ENCODE measurements at regions not wholly inside any gene's neighbourhood (a gene's known extent, or its start where the extent isn't known, plus 50 kb on each side); places are given as distances from the start of the nearest gene placed in this dataset.

GRCh38 chrX:6906608-6907007, 240.9 kb upstream of the STS start:
- no peak for DNase-seq (ENCODE audit: low spot score)

- DNase-seq (ENCODE audit: low spot score) = no peak
Measured at GRCh38 chrX:6904156-6904555, 243.4 kb upstream of the STS start.

- no peak for DNase-seq (ENCODE audit: low spot score)
Measured at GRCh38 chrX:6898371-6898770, 249.1 kb upstream of the STS start.

GRCh38 chrX:6891404-6891803, 256.1 kb upstream of the STS start:
- DNase-seq (ENCODE audit: low spot score) = no peak

- no peak for DNase-seq (ENCODE audit: low spot score)
Measured at GRCh38 chrX:6890544-6891261, 256.8 kb upstream of the STS start.

- DNase-seq (ENCODE audit: low spot score) = no peak
Measured at GRCh38 chrX:6885909-6886308, 261.6 kb upstream of the STS start.

- no peak for DNase-seq (ENCODE audit: low spot score)
Measured at GRCh38 chrX:6885396-6885795, 262.1 kb upstream of the STS start.

GRCh38 chrX:6861456-6861855, 286.1 kb upstream of the STS start:
- no peak for DNase-seq (ENCODE audit: low spot score)

- no peak for DNase-seq (ENCODE audit: low spot score)
Measured at GRCh38 chrX:6857749-6858148, 289.8 kb upstream of the STS start.

- no peak for DNase-seq (ENCODE audit: low spot score)
Measured at GRCh38 chrX:6856471-6856870, 291.0 kb upstream of the STS start.

GRCh38 chrX:6852869-6853268, 294.6 kb upstream of the STS start:
- no peak for DNase-seq (ENCODE audit: low spot score)

GRCh38 chrX:6852121-6852520, 295.4 kb upstream of the STS start:
- DNase-seq (ENCODE audit: low spot score) = no peak

GRCh38 chrX:6851140-6851539, 296.4 kb upstream of the STS start:
- no peak for DNase-seq (ENCODE audit: low spot score)

GRCh38 chrX:6849716-6850414, 297.6 kb upstream of the STS start:
- no peak for DNase-seq (ENCODE audit: low spot score)

GRCh38 chrX:6832619-6833018, 297.7 kb upstream of the VCX3A start:
- DNase-seq (ENCODE audit: low spot score) = no peak

- DNase-seq (ENCODE audit: low spot score) = no peak
Measured at GRCh38 chrX:6826856-6827255, 291.9 kb upstream of the VCX3A start.

GRCh38 chrX:6821730-6822129, 286.8 kb upstream of the VCX3A start:
- DNase-seq (ENCODE audit: low spot score) = no peak

GRCh38 chrX:6813836-6814370, 279.0 kb upstream of the VCX3A start:
- DNase-seq (ENCODE audit: low spot score) = no peak

- no peak for DNase-seq (ENCODE audit: low spot score)
Measured at GRCh38 chrX:6812087-6812486, 277.2 kb upstream of the VCX3A start.

GRCh38 chrX:6810776-6811175, 275.9 kb upstream of the VCX3A start:
- no peak for DNase-seq (ENCODE audit: low spot score)

GRCh38 chrX:6803607-6804006, 268.7 kb upstream of the VCX3A start:
- no peak for DNase-seq (ENCODE audit: low spot score)

GRCh38 chrX:6793000-6793399, 258.1 kb upstream of the VCX3A start:
- no peak for DNase-seq (ENCODE audit: low spot score)

- DNase-seq (ENCODE audit: low spot score) = no peak
Measured at GRCh38 chrX:6783912-6784311, 249.0 kb upstream of the VCX3A start.

GRCh38 chrX:6782831-6783230, 247.9 kb upstream of the VCX3A start:
- no peak for DNase-seq (ENCODE audit: low spot score)

Measured in Ammon's horn (tissue), 1 donor.